NCI-H2196 treated with DMSO at 0.1 percent for 48 hours (cell line): ENCODE measurements at regions not wholly inside any gene's neighbourhood (a gene's known extent, or its start where the extent isn't known, plus 50 kb on each side); places are given as distances from the start of the nearest gene placed in this dataset.

Experiments
- DNase-seq: peaks from one replicate; lab custom pipeline; 2025; ENCODE audit not compliant: unreplicated experiment; lab: John Stamatoyannopoulos, UW

GRCh38 chr9:2565676-2566340 lies 55.8 kb upstream of the VLDLR start:
- DNase-seq, result no peak

DNA sequence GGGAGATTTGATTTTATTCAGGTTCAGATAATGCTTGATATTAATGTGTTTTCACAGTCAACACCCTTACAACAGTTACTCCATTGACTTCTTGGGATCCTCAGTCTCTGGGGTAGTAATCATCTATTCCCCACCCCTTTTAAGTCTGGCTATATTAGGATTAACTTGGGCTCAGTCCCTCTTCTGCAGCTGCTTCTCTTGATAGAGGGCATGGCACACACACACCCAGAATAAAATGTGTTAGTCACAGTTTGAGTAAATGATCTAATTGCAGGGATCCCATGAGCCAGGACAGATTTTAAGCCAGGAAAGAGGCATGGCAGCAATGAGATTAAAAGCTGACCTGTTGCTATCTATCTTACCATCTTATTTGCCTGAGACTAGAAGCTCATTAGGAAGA lies 53.7 kb upstream of the VLDLR start:
- no peak for DNase-seq

DNA sequence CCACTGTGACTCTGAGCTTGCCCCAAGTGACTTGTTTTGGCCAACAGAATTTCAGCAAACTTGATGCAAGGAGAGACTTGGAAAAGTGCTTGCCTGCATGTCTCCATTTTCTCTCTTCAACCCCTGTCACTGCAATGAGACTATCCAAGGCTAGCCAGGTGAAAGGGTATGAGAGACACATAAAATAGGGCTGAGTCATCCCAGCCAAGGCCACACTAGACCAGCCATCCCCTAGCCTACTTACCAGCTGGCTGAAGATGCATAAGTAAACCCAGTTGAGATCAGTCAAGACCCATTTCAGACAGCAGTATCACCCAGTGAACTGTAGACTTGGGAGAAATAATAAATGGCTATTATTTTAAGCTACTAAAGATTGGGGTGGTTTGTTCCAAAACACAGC lies 52.9 kb upstream of the VLDLR start:
- no peak for DNase-seq

- peak; percentile 96 for DNase-seq
Measured at GRCh38 chr9:2570615-2571479, 50.7 kb upstream of the VLDLR start.
